Liver (tissue), 3 donors: ENCODE measurements at regions not wholly inside any gene's neighbourhood (a gene's known extent, or its start where the extent isn't known, plus 50 kb on each side); places are given as distances from the start of the nearest gene placed in this dataset.

Experiments used
- CTCF ChIP-seq: fragments of 150-350 bp; IDR thresholded peaks from 2 replicates; pipeline ENCODE4 v1.5.1; 2017; ENCODE audit warnings: improper control_type of control experiment, low read depth, low read length; ENCODE audit not compliant: missing input control
- EGR1 ChIP-seq, 2 donors: IDR thresholded peaks; 2 replicates each; pipeline ENCODE4 v1.6.1; 2016 to 2018; ENCODE audit warnings: antibody characterized with exemption in 2 of 2, low read depth in 2 of 2
- FOXA2 ChIP-seq: IDR thresholded peaks from 2 replicates; pipeline ENCODE4 v1.6.1; 2016; ENCODE audit warnings: antibody characterized with exemption
- GABPA ChIP-seq, 2 donors: IDR thresholded peaks in 1 of 2; conservative IDR thresholded peaks in 1 of 2; 2 replicates each; pipeline ENCODE4 v1.6.1; 2016; ENCODE audit warnings: antibody characterized with exemption in 2 of 2, mild to moderate bottlenecking in 1 of 2, moderate library complexity in 1 of 2
- JUND ChIP-seq, 2 donors: IDR thresholded peaks; 2 replicates each; pipeline ENCODE4 v1.6.1; 2016; ENCODE audit warnings: antibody characterized with exemption in 2 of 2
- NR2F2 ChIP-seq: IDR thresholded peaks from 2 replicates; pipeline ENCODE4 v1.6.1; 2016; ENCODE audit warnings: antibody characterized with exemption
- RAD21 ChIP-seq, 2 donors: IDR thresholded peaks; 2 replicates each; pipeline ENCODE4 v1.6.1; 2016; ENCODE audit warnings: antibody characterized with exemption in 2 of 2, mild to moderate bottlenecking in 2 of 2
- REST ChIP-seq: IDR thresholded peaks from 2 replicates; pipeline ENCODE4 v1.6.1; 2016; ENCODE audit warnings: antibody characterized with exemption, mild to moderate bottlenecking
- RXRA ChIP-seq, 2 donors: IDR thresholded peaks; 2 replicates each; pipeline ENCODE4 v1.6.1; 2017 to 2018; ENCODE audit warnings: antibody characterized with exemption in 2 of 2, mild to moderate bottlenecking in 1 of 2
- TAF1 ChIP-seq: conservative IDR thresholded peaks from 2 replicates; pipeline ENCODE4 v1.6.1; 2016; ENCODE audit warnings: antibody characterized with exemption, mild to moderate bottlenecking
- YY1 ChIP-seq: IDR thresholded peaks from 2 replicates; pipeline ENCODE4 v1.6.1; 2016; ENCODE audit warnings: antibody characterized with exemption, mild to moderate bottlenecking
- TF ChIP-seq, protein P1 (sequence below): IDR thresholded peaks from 2 replicates; pipeline ENCODE4 v1.6.1; 2016; ENCODE audit warnings: antibody characterized with exemption
- TF ChIP-seq, protein P2 (sequence below): IDR thresholded peaks from 2 replicates; pipeline ENCODE4 v1.6.1; 2016; ENCODE audit warnings: antibody characterized with exemption
- TF ChIP-seq, protein P3 (sequence below): IDR thresholded peaks from 2 replicates; pipeline ENCODE4 v1.6.1; 2016; ENCODE audit warnings: antibody characterized with exemption
- donor health status: healthy.
- donor health status: healthy.

- TF ChIP-seq JUND (IDR thresholded peaks at IDR 0.05) (no peak), CTCF (no peak), RXRA (IDR thresholded peaks at IDR 0.05) (no peak), RAD21 (IDR thresholded peaks at IDR 0.05) (no peak), EGR1 (IDR thresholded peaks at IDR 0.05; ENCODE audit: low read depth in 2 of 2) (no peak), TAF1 (no peak), REST (no peak), GABPA (IDR thresholded peaks at IDR 0.05 in 1 of 2, conservative IDR thresholded peaks at IDR 0.05 in 1 of 2) (no peak), FOXA2 (no peak), NR2F2 (no peak), YY1 (no peak)
- TF ChIP-seq, protein P1, sequence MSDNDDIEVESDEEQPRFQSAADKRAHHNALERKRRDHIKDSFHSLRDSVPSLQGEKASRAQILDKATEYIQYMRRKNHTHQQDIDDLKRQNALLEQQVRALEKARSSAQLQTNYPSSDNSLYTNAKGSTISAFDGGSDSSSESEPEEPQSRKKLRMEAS: no peak
- TF ChIP-seq, protein P2, sequence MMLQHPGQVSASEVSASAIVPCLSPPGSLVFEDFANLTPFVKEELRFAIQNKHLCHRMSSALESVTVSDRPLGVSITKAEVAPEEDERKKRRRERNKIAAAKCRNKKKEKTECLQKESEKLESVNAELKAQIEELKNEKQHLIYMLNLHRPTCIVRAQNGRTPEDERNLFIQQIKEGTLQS: no peak
- TF ChIP-seq, protein P3, sequence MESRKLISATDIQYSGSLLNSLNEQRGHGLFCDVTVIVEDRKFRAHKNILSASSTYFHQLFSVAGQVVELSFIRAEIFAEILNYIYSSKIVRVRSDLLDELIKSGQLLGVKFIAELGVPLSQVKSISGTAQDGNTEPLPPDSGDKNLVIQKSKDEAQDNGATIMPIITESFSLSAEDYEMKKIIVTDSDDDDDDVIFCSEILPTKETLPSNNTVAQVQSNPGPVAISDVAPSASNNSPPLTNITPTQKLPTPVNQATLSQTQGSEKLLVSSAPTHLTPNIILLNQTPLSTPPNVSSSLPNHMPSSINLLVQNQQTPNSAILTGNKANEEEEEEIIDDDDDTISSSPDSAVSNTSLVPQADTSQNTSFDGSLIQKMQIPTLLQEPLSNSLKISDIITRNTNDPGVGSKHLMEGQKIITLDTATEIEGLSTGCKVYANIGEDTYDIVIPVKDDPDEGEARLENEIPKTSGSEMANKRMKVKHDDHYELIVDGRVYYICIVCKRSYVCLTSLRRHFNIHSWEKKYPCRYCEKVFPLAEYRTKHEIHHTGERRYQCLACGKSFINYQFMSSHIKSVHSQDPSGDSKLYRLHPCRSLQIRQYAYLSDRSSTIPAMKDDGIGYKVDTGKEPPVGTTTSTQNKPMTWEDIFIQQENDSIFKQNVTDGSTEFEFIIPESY: no peak
Observed at GRCh38 chr17:79211061-79211770, 136.6 kb downstream of the ENGASE start.
